ENCODE measurements at regions not wholly inside any gene's neighbourhood (a gene's known extent, or its start where the extent isn't known, plus 50 kb on each side); places are given as distances from the start of the nearest gene placed in this dataset.
A peak's percentile ranks its signal among the peaks of the same experiment; 100 is the strongest.

- no peaks in the 10 kb centered on the region for H3K4me1 ChIP-seq (ENCODE audit: control insufficient read depth, insufficient read depth, low read depth, low read length)
- no peak overlapping the region for H3K18ac ChIP-seq (ENCODE audit: low read depth in 1 of 2, low read length in 2 of 2)
- H2BK15ac ChIP-seq (ENCODE audit: low read depth, poor library complexity, severe bottlenecking): no peak overlapping the region
- H2AFZ ChIP-seq (ENCODE audit: low read depth, low read length): no peak overlapping the region
- H2BK120ac ChIP-seq (ENCODE audit: low read depth, low read length): no peak overlapping the region
- H3K79me1 ChIP-seq (replicated peaks; ENCODE audit: low read length, poor library complexity, severe bottlenecking): no peaks in the 10 kb centered on the region
- no peak overlapping the region for H4K91ac ChIP-seq (ENCODE audit: low read length)
- no peaks in the 10 kb centered on the region for H3K36me3 ChIP-seq (ENCODE audit: control insufficient read depth in 1 of 2, insufficient read depth in 2 of 2, low read depth in 1 of 2, low read length in 2 of 2)
- no peak overlapping the region for H3K27ac ChIP-seq (ENCODE audit: low read length, poor library complexity, severe bottlenecking)
- H3K4me3 ChIP-seq (ENCODE audit: insufficient read depth in 1 of 2, low read depth in 1 of 2, low read length in 2 of 2): no peak overlapping the region
- no peak overlapping the region for H3K4ac ChIP-seq (ENCODE audit: low read depth in 1 of 2, low read length in 2 of 2)
- no peak overlapping the region for H3K4me2 ChIP-seq (ENCODE audit: low read length, poor library complexity, severe bottlenecking)
- DNase-seq: no peak
- H2BK12ac ChIP-seq (ENCODE audit: low read length in 2 of 2): no peak overlapping the region
- no peak overlapping the region for H4K8ac ChIP-seq (ENCODE audit: low read length)
- no peaks in the 10 kb centered on the region for H3K9me3 ChIP-seq (ENCODE audit: control insufficient read depth, low read length)
- no peak overlapping the region for H3K14ac ChIP-seq (ENCODE audit: low read length in 2 of 2)
- no peak overlapping the region for H3K23ac ChIP-seq (ENCODE audit: low read length in 2 of 2)
- H3K9ac ChIP-seq (ENCODE audit: low read length): peak overlapping the region; percentile 67
- no peak overlapping the region for H2BK5ac ChIP-seq (ENCODE audit: low read depth, low read length, poor library complexity, severe bottlenecking)
- H2AK5ac ChIP-seq (ENCODE audit: low read length, severe bottlenecking): no peak overlapping the region
- no peaks in the 10 kb centered on the region for H3K27me3 ChIP-seq (ENCODE audit: control insufficient read depth in 1 of 2, insufficient read depth in 1 of 2, low read length in 2 of 2)
Observed at GRCh38 chr18:53747663-53748160, 476.8 kb downstream of the MBD2 start.

- Histone ChIP-seq H2AK5ac (ENCODE audit: low read length, severe bottlenecking) (no peak overlapping the region), H3K4me2 (ENCODE audit: low read length, poor library complexity, severe bottlenecking) (no peak overlapping the region), H3K4ac (ENCODE audit: low read depth in 1 of 2, low read length in 2 of 2) (no peak overlapping the region), H2BK5ac (ENCODE audit: low read depth, low read length, poor library complexity, severe bottlenecking) (no peak overlapping the region), H3K18ac (ENCODE audit: low read depth in 1 of 2, low read length in 2 of 2) (no peak overlapping the region), H2BK120ac (ENCODE audit: low read depth, low read length) (no peak overlapping the region), H3K14ac (ENCODE audit: low read length in 2 of 2) (no peak overlapping the region), H3K4me3 (ENCODE audit: insufficient read depth in 1 of 2, low read depth in 1 of 2, low read length in 2 of 2) (no peak overlapping the region), H3K23ac (ENCODE audit: low read length in 2 of 2) (no peak overlapping the region), H2BK12ac (ENCODE audit: low read length in 2 of 2) (no peak overlapping the region), H2AFZ (ENCODE audit: low read depth, low read length) (no peak overlapping the region), H3K9ac (ENCODE audit: low read length) (peak overlapping the region; percentile 67), H3K36me3 (ENCODE audit: control insufficient read depth in 1 of 2, insufficient read depth in 2 of 2, low read depth in 1 of 2, low read length in 2 of 2) (no peaks in the 10 kb centered on the region), H4K91ac (ENCODE audit: low read length) (no peak overlapping the region), H3K4me1 (ENCODE audit: control insufficient read depth, insufficient read depth, low read depth, low read length) (no peaks in the 10 kb centered on the region), H4K8ac (ENCODE audit: low read length) (no peak overlapping the region), H3K27ac (ENCODE audit: low read length, poor library complexity, severe bottlenecking) (no peak overlapping the region), H3K79me1 (replicated peaks; ENCODE audit: low read length, poor library complexity, severe bottlenecking) (no peaks in the 10 kb centered on the region), H3K27me3 (ENCODE audit: control insufficient read depth in 1 of 2, insufficient read depth in 1 of 2, low read length in 2 of 2) (no peaks in the 10 kb centered on the region), H2BK15ac (ENCODE audit: low read depth, poor library complexity, severe bottlenecking) (no peak overlapping the region), H3K9me3 (ENCODE audit: control insufficient read depth, low read length) (no peaks in the 10 kb centered on the region)
- WGBS: 89% methylated on average over 1 of the region's 2 CpGs
- no peak for DNase-seq
Observed at GRCh38 chr18:53747210-53747609, 477.3 kb downstream of the MBD2 start.

GRCh38 chr18:53745986-53746385 lies 478.5 kb downstream of the MBD2 start:
- no peak overlapping the region for H3K14ac ChIP-seq (ENCODE audit: low read length in 2 of 2)
- H2BK12ac ChIP-seq (ENCODE audit: low read length in 2 of 2): no peak overlapping the region
- DNase-seq: no peak
- no peak overlapping the region for H3K18ac ChIP-seq (ENCODE audit: low read depth in 1 of 2, low read length in 2 of 2)
- no peaks in the 10 kb centered on the region for H3K4me1 ChIP-seq (ENCODE audit: control insufficient read depth, insufficient read depth, low read depth, low read length)
- H2BK15ac ChIP-seq (ENCODE audit: low read depth, poor library complexity, severe bottlenecking): no peak overlapping the region
- no peak overlapping the region for H3K27ac ChIP-seq (ENCODE audit: low read length, poor library complexity, severe bottlenecking)
- H2BK120ac ChIP-seq (ENCODE audit: low read depth, low read length): no peak overlapping the region
- no peak overlapping the region for H4K8ac ChIP-seq (ENCODE audit: low read length)
- H3K9ac ChIP-seq (ENCODE audit: low read length): no peak overlapping the region
- no peak overlapping the region for H4K91ac ChIP-seq (ENCODE audit: low read length)
- no peak overlapping the region for H2AK5ac ChIP-seq (ENCODE audit: low read length, severe bottlenecking)
- no peak overlapping the region for H3K4ac ChIP-seq (ENCODE audit: low read depth in 1 of 2, low read length in 2 of 2)
- H3K4me2 ChIP-seq (ENCODE audit: low read length, poor library complexity, severe bottlenecking): no peak overlapping the region
- no CpG with 5 or more reads among the region's 1 CpG for WGBS
- no peaks in the 10 kb centered on the region for H3K36me3 ChIP-seq (ENCODE audit: control insufficient read depth in 1 of 2, insufficient read depth in 2 of 2, low read depth in 1 of 2, low read length in 2 of 2)
- H3K23ac ChIP-seq (ENCODE audit: low read length in 2 of 2): no peak overlapping the region
- H3K9me3 ChIP-seq (ENCODE audit: control insufficient read depth, low read length): no peaks in the 10 kb centered on the region
- no peak overlapping the region for H2AFZ ChIP-seq (ENCODE audit: low read depth, low read length)
- no peak overlapping the region for H3K4me3 ChIP-seq (ENCODE audit: insufficient read depth in 1 of 2, low read depth in 1 of 2, low read length in 2 of 2)
- no peaks in the 10 kb centered on the region for H3K79me1 ChIP-seq (replicated peaks; ENCODE audit: low read length, poor library complexity, severe bottlenecking)
- no peaks in the 10 kb centered on the region for H3K27me3 ChIP-seq (ENCODE audit: control insufficient read depth in 1 of 2, insufficient read depth in 1 of 2, low read length in 2 of 2)
- no peak overlapping the region for H2BK5ac ChIP-seq (ENCODE audit: low read depth, low read length, poor library complexity, severe bottlenecking)

GRCh38 chr18:53745224-53745967 lies 479.1 kb downstream of the MBD2 start:
- Histone ChIP-seq H3K4ac (ENCODE audit: low read depth in 1 of 2, low read length in 2 of 2) (no peak overlapping the region), H2BK12ac (ENCODE audit: low read length in 2 of 2) (no peak overlapping the region), H2BK15ac (ENCODE audit: low read depth, poor library complexity, severe bottlenecking) (no peak overlapping the region), H3K18ac (ENCODE audit: low read depth in 1 of 2, low read length in 2 of 2) (no peak overlapping the region), H3K4me2 (ENCODE audit: low read length, poor library complexity, severe bottlenecking) (no peak overlapping the region), H3K4me1 (ENCODE audit: control insufficient read depth, insufficient read depth, low read depth, low read length) (no peaks in the 10 kb centered on the region), H3K23ac (ENCODE audit: low read length in 2 of 2) (no peak overlapping the region), H3K4me3 (ENCODE audit: insufficient read depth in 1 of 2, low read depth in 1 of 2, low read length in 2 of 2) (no peak overlapping the region), H4K91ac (ENCODE audit: low read length) (no peak overlapping the region), H3K36me3 (ENCODE audit: control insufficient read depth in 1 of 2, insufficient read depth in 2 of 2, low read depth in 1 of 2, low read length in 2 of 2) (no peaks in the 10 kb centered on the region), H2BK120ac (ENCODE audit: low read depth, low read length) (no peak overlapping the region), H3K27ac (ENCODE audit: low read length, poor library complexity, severe bottlenecking) (no peak overlapping the region), H3K9ac (ENCODE audit: low read length) (no peak overlapping the region), H2AFZ (ENCODE audit: low read depth, low read length) (no peak overlapping the region), H4K8ac (ENCODE audit: low read length) (no peak overlapping the region), H2AK5ac (ENCODE audit: low read length, severe bottlenecking) (no peak overlapping the region), H3K14ac (ENCODE audit: low read length in 2 of 2) (no peak overlapping the region), H3K27me3 (ENCODE audit: control insufficient read depth in 1 of 2, insufficient read depth in 1 of 2, low read length in 2 of 2) (no peaks in the 10 kb centered on the region), H2BK5ac (ENCODE audit: low read depth, low read length, poor library complexity, severe bottlenecking) (no peak overlapping the region), H3K79me1 (replicated peaks; ENCODE audit: low read length, poor library complexity, severe bottlenecking) (no peaks in the 10 kb centered on the region), H3K9me3 (ENCODE audit: control insufficient read depth, low read length) (no peaks in the 10 kb centered on the region)
- WGBS: 71% methylated on average over 3 of the region's 5 CpGs
- no peak for DNase-seq

All from mesenchymal stem cell (in vitro differentiated cells and primary cell).